ENCODE measurements at regions not wholly inside any gene's neighbourhood (a gene's known extent, or its start where the extent isn't known, plus 50 kb on each side); places are given as distances from the start of the nearest gene placed in this dataset.

DNA sequence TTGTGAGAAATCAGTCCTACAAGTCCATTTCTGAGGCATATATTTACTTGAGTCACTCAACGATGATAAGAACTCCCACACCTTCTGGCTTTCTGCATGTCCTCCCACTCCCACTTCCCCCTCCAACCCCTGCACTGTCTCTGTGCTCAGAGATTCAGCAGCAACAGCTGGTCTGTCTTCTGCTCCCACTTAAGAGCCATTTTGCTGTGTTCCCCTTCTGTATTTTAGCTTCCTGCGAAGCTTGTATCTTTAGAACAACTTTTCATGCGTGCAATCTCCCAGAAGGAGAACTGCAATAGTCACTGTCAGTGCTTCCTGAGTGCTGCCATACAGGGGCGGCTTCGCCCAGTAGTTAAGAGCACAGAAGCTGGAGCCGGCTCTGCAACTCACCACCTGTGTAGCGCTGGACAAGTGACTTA, 90.0 kb upstream of the SPATA12 start:
- peak; percentile 49 for DNase-seq (ENCODE audit: low spot score)
- TF ChIP-seq CTCF (IDR thresholded peaks at IDR 0.05; ENCODE audit: extremely low read depth, missing control alignments) = no peak

GRCh38 chr3:56969851-56970250, 90.6 kb upstream of the SPATA12 start:
- TF ChIP-seq CTCF (IDR thresholded peaks at IDR 0.05; ENCODE audit: extremely low read depth, missing control alignments) = no peak

GRCh38 chr3:56966509-56966908, 94.0 kb upstream of the SPATA12 start:
- no peak for DNase-seq (ENCODE audit: low spot score)
- TF ChIP-seq CTCF (IDR thresholded peaks at IDR 0.05; ENCODE audit: extremely low read depth, missing control alignments) = no peak

More at GRCh38 chr3:56969851-56970250, 90.6 kb upstream of the SPATA12 start:
- no peak for DNase-seq (ENCODE audit: low spot score)

GRCh38 chr3:56966104-56966503, 94.4 kb upstream of the SPATA12 start:
- TF ChIP-seq CTCF (IDR thresholded peaks at IDR 0.05; ENCODE audit: extremely low read depth, missing control alignments) = no peak
- DNase-seq (ENCODE audit: low spot score) = no peak

- DNase-seq (ENCODE audit: low spot score) = no peak
- TF ChIP-seq CTCF (IDR thresholded peaks at IDR 0.05; ENCODE audit: extremely low read depth, missing control alignments) = no peak
Observed at GRCh38 chr3:56962922-56963321, 97.5 kb upstream of the SPATA12 start.

- no peak for TF ChIP-seq CTCF (IDR thresholded peaks at IDR 0.05; ENCODE audit: extremely low read depth, missing control alignments)
- DNase-seq (ENCODE audit: low spot score) = no peak
Observed at GRCh38 chr3:56962206-56962605, 98.3 kb upstream of the SPATA12 start.

- TF ChIP-seq CTCF (IDR thresholded peaks at IDR 0.05; ENCODE audit: extremely low read depth, missing control alignments) = no peak
- peak; percentile 60 for DNase-seq (ENCODE audit: low spot score)
Observed at GRCh38 chr3:56960234-56960917, 100.1 kb upstream of the SPATA12 start.
